Gastrocnemius medialis (tissue), 4 donors: ENCODE measurements at regions not wholly inside any gene's neighbourhood (a gene's known extent, or its start where the extent isn't known, plus 50 kb on each side); places are given as distances from the start of the nearest gene placed in this dataset.
"Not testable (repeated sequence)": the region's sequence is repeated elsewhere in the genome, so short reads cannot be mapped to it uniquely, and the experiment has no call there.

Experiments used
- ATAC-seq, 2 donors: fragments of 150-250 bp; one replicate each; pipeline ENCODE4 v1.9.1; 2016
- DNase-seq, 2 donors: peaks; one replicate each; pipeline ENCODE4 v3.0.0-alpha.2; 2019
- H3K27ac ChIP-seq, 4 donors: fragments of 200-600 bp; sonication (generic); 1 replicate in 1 of 4; 2 replicates in 3 of 4; pipeline ENCODE4 v1.5.1; 2016 to 2018; ENCODE audit warnings: mild to moderate bottlenecking in 2 of 4, moderate library complexity in 1 of 4
- H3K27me3 ChIP-seq, 3 donors: fragments of 200-600 bp; sonication (generic) in 2 of 3; 1 replicate in 1 of 3; 2 replicates in 2 of 3; pipeline versions ENCODE4 v1.5.1 to v1.6.0; 2016 to 2019; ENCODE audit warnings: mild to moderate bottlenecking in 1 of 3, moderate library complexity in 1 of 3
- H3K36me3 ChIP-seq, 2 donors: fragments of 200-600 bp; sonication (generic) in 1 of 2; one replicate each; pipeline ENCODE4 v1.5.1; 2017 to 2018
- H3K4me1 ChIP-seq, 2 donors: fragments of 200-600 bp; sonication (generic) in 1 of 2; one replicate each; pipeline ENCODE4 v1.5.1; 2016 to 2017; ENCODE audit warnings: mild to moderate bottlenecking in 2 of 2
- H3K4me3 ChIP-seq, 4 donors: fragments of 200-600 bp; sonication (generic) in 3 of 4; 1 replicate in 1 of 4; 2 replicates in 3 of 4; pipeline ENCODE4 v1.5.1; 2016 to 2019; ENCODE audit warnings: mild to moderate bottlenecking in 2 of 4
- H3K9me3 ChIP-seq, 3 donors: fragments of 200-600 bp; sonication (generic) in 2 of 3; 1 replicate in 1 of 3; 2 replicates in 2 of 3; pipeline ENCODE4 v1.5.1; 2016 to 2019
- CTCF ChIP-seq, 5 experiments: fragments of 450-650 bp in 3 of 5; fragments of 200-600 bp in 2 of 5; sonication (generic) in 2 of 5; IDR thresholded peaks in 4 of 5; conservative IDR thresholded peaks in 1 of 5; 1 replicate in 4 of 5; 2 replicates in 1 of 5; pipeline ENCODE4 v1.5.1; 2016 to 2019; ENCODE audit warnings: antibody characterized with exemption in 5 of 5, mild to moderate bottlenecking in 3 of 5, moderate library complexity in 3 of 5
- POLR2A ChIP-seq, 2 donors: fragments of 450-650 bp; IDR thresholded peaks; one replicate each; pipeline ENCODE4 v1.6.1; 2017; ENCODE audit warnings: antibody characterized with exemption in 2 of 2, mild to moderate bottlenecking in 2 of 2, moderate library complexity in 2 of 2
- in situ Hi-C, 4 donors: fragments of 200-750 bp; cut with MboI; loops; one replicate each; pipeline versions ENCODE4 v1.15.0 to v1.8.0; 2017; ENCODE audit warnings: low sequenced_read_pairs in 4 of 4
- intact Hi-C: fragments of 100-400 bp; cut with DNase I; formaldehyde crosslinking; loops from one replicate; pipeline ENCODE4 v1.15.1; 2023; ENCODE audit warnings: low total_unique reads

- Histone ChIP-seq H3K27ac (no peak overlapping the region), H3K4me3 (no peak overlapping the region), H3K27me3 (no peaks in the 10 kb centered on the region), H3K9me3 (no peaks in the 10 kb centered on the region), H3K36me3 (no peaks in the 10 kb centered on the region), H3K4me1 (no peaks in the 10 kb centered on the region)
- in situ Hi-C loops (no loop called here), intact Hi-C loops (no loop called here)
- DNase-seq: no peak
- no peak for ATAC-seq
- TF ChIP-seq CTCF (IDR thresholded peaks at IDR 0.05 in 4 of 5, conservative IDR thresholded peaks at IDR 0.05 in 1 of 5) (no peak), POLR2A (IDR thresholded peaks at IDR 0.05) (no peak)
Observed at GRCh38 chr2:144780983-144781382, 261.1 kb upstream of the ZEB2 start.

- H3K27me3 ChIP-seq: no peaks in the 10 kb centered on the region
- intact Hi-C loops: no loop called here
- TF ChIP-seq CTCF (IDR thresholded peaks at IDR 0.05 in 4 of 5, conservative IDR thresholded peaks at IDR 0.05 in 1 of 5) (no peak), POLR2A (IDR thresholded peaks at IDR 0.05) (no peak)
- no peaks in the 10 kb centered on the region for H3K9me3 ChIP-seq
- no peak overlapping the region for H3K4me3 ChIP-seq
- in situ Hi-C loops: no loop called here
- H3K27ac ChIP-seq: no peak overlapping the region
- DNase-seq (no peak), ATAC-seq (no peak)
- no peaks in the 10 kb centered on the region for H3K36me3 ChIP-seq
- H3K4me1 ChIP-seq: no peaks in the 10 kb centered on the region
Observed at GRCh38 chr2:144776766-144777165, 256.8 kb upstream of the ZEB2 start.

GRCh38 chr2:144774809-144775208 lies 254.9 kb upstream of the ZEB2 start:
- intact Hi-C loops (no loop called here), in situ Hi-C loops (no loop called here)
- H3K27ac ChIP-seq: no peak overlapping the region
- no peaks in the 10 kb centered on the region for H3K27me3 ChIP-seq
- no peak overlapping the region for H3K4me3 ChIP-seq
- TF ChIP-seq POLR2A (IDR thresholded peaks at IDR 0.05) (no peak), CTCF (IDR thresholded peaks at IDR 0.05 in 4 of 5, conservative IDR thresholded peaks at IDR 0.05 in 1 of 5) (no peak)
- DNase-seq (no peak), ATAC-seq (no peak)
- H3K9me3 ChIP-seq: no peaks in the 10 kb centered on the region
- H3K36me3 ChIP-seq: no peaks in the 10 kb centered on the region
- H3K4me1 ChIP-seq: no peaks in the 10 kb centered on the region

- Histone ChIP-seq H3K4me1 (no peaks in the 10 kb centered on the region), H3K36me3 (no peaks in the 10 kb centered on the region), H3K27ac (no peak overlapping the region), H3K4me3 (no peak overlapping the region), H3K9me3 (no peaks in the 10 kb centered on the region), H3K27me3 (no peaks in the 10 kb centered on the region)
- TF ChIP-seq POLR2A (IDR thresholded peaks at IDR 0.05) (no peak), CTCF (IDR thresholded peaks at IDR 0.05 in 4 of 5, conservative IDR thresholded peaks at IDR 0.05 in 1 of 5) (no peak)
- ATAC-seq (no peak), DNase-seq (no peak)
- intact Hi-C loops (no loop called here), in situ Hi-C loops (no loop called here)
Observed at GRCh38 chr2:144771348-144771747, 251.4 kb upstream of the ZEB2 start.

GRCh38 chr2:144770616-144771230 lies 250.8 kb upstream of the ZEB2 start:
- H3K27me3 ChIP-seq: no peaks in the 10 kb centered on the region
- H3K9me3 ChIP-seq: no peaks in the 10 kb centered on the region
- H3K36me3 ChIP-seq: no peaks in the 10 kb centered on the region
- H3K4me3 ChIP-seq: no peak overlapping the region
- no peak overlapping the region for H3K27ac ChIP-seq
- in situ Hi-C loops (no loop called here), intact Hi-C loops (no loop called here)
- no peaks in the 10 kb centered on the region for H3K4me1 ChIP-seq
- TF ChIP-seq POLR2A (IDR thresholded peaks at IDR 0.05): no peak
- no peak for TF ChIP-seq CTCF (IDR thresholded peaks at IDR 0.05 in 4 of 5, conservative IDR thresholded peaks at IDR 0.05 in 1 of 5)
- ATAC-seq (no peak), DNase-seq (no peak)

- DNase-seq, H3K4me1 ChIP-seq, H3K27ac ChIP-seq, intact Hi-C loops, H3K27me3 ChIP-seq, H3K4me3 ChIP-seq, in situ Hi-C loops, H3K36me3 ChIP-seq, ATAC-seq, H3K9me3 ChIP-seq: not testable (repeated sequence)
Observed at GRCh38 chr2:144760939-144761338, 241.0 kb upstream of the ZEB2 start.
